ENCODE measurements at regions not wholly inside any gene's neighbourhood (a gene's known extent, or its start where the extent isn't known, plus 50 kb on each side); places are given as distances from the start of the nearest gene placed in this dataset.

DNA sequence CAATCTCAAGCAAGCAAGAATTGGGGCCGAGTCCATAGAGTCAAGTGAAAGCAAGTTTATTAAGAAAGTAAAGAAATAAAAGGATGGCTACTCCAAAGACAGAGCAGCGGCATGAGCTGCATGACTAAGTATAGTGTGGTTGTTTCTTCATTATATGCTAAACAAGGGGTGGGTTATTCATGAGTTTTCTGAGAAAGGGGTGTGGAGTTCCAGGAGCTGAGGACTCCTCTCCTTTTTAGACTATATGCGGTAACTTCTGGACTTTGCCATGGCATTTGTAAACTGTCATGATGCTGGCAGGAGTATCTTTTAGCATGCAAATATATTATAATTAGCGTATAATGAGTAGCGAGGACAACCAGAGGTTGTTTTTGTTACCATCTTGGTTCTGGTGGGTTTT lies 819.9 kb downstream of the KCNJ2 start:
- TF ChIP-seq, protein P1, sequence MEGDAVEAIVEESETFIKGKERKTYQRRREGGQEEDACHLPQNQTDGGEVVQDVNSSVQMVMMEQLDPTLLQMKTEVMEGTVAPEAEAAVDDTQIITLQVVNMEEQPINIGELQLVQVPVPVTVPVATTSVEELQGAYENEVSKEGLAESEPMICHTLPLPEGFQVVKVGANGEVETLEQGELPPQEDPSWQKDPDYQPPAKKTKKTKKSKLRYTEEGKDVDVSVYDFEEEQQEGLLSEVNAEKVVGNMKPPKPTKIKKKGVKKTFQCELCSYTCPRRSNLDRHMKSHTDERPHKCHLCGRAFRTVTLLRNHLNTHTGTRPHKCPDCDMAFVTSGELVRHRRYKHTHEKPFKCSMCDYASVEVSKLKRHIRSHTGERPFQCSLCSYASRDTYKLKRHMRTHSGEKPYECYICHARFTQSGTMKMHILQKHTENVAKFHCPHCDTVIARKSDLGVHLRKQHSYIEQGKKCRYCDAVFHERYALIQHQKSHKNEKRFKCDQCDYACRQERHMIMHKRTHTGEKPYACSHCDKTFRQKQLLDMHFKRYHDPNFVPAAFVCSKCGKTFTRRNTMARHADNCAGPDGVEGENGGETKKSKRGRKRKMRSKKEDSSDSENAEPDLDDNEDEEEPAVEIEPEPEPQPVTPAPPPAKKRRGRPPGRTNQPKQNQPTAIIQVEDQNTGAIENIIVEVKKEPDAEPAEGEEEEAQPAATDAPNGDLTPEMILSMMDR (IDR thresholded peaks at IDR 0.05; ENCODE audit: borderline replicate concordance, extremely low read depth, insufficient read depth) = no peak
- Histone ChIP-seq H3K9me3 (ENCODE audit: control insufficient read depth in 2 of 3, insufficient read depth in 1 of 3, low read length in 3 of 3) (peaks cover 0 to 4% (median 0%) of the 10 kb centered on the region in 3 donors), H3K27me3 (ENCODE audit: control insufficient read depth, insufficient read depth, low read length) (no peaks in the 10 kb centered on the region), H3K36me3 (ENCODE audit: control insufficient read depth in 2 of 3, insufficient read depth in 3 of 3, low read length in 3 of 3) (no peaks in the 10 kb centered on the region), H3K27ac (ENCODE audit: low read depth in 2 of 2, low read length in 2 of 2) (no peak overlapping the region), H3K9ac (ENCODE audit: low read length in 3 of 3) (no peak overlapping the region), H3K4me1 (ENCODE audit: control insufficient read depth in 2 of 3, insufficient read depth in 2 of 3, low read depth in 1 of 3, low read length in 3 of 3) (no peaks in the 10 kb centered on the region), H3K4me3 (ENCODE audit: low read length in 3 of 3) (no peak overlapping the region)
- no peak for DNase-seq
- intact Hi-C loops (cut with DNase I) = no loop called here
- no peak for FAIRE-seq

DNA sequence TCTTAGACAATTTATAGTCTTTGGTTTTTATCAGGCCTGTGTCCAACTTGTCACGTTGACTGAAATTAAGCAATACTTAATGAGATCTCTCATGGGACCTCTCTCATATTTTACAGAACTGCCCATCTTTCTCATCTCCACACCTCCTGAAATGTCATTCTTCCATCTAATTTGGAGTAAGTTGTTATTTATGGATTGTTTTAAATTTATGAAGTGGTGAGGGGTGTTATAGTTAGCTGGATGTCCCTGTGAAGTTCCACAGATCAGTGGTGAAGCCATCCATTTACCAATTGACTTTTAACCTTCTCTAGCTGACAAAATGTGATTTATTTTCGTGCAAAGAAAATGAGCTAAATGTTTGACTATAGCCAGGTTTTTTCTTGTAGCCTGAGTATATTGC lies 824.9 kb downstream of the KCNJ2 start:
- no peak overlapping the region for H3K9ac ChIP-seq (ENCODE audit: low read length in 3 of 3)
- no peak overlapping the region for H3K4me3 ChIP-seq (ENCODE audit: low read length in 3 of 3)
- no peaks in the 10 kb centered on the region for H3K36me3 ChIP-seq (ENCODE audit: control insufficient read depth in 2 of 3, insufficient read depth in 3 of 3, low read length in 3 of 3)
- no peaks in the 10 kb centered on the region for H3K9me3 ChIP-seq (ENCODE audit: control insufficient read depth in 2 of 3, insufficient read depth in 1 of 3, low read length in 3 of 3)
- H3K27me3 ChIP-seq (ENCODE audit: control insufficient read depth, insufficient read depth, low read length) = no peaks in the 10 kb centered on the region
- intact Hi-C loops (cut with DNase I) = no loop called here
- FAIRE-seq (no peak), DNase-seq (no peak)
- TF ChIP-seq, protein P1 (IDR thresholded peaks at IDR 0.05; ENCODE audit: borderline replicate concordance, extremely low read depth, insufficient read depth) = no peak
- H3K4me1 ChIP-seq (ENCODE audit: control insufficient read depth in 2 of 3, insufficient read depth in 2 of 3, low read depth in 1 of 3, low read length in 3 of 3) = no peaks in the 10 kb centered on the region
- no peak overlapping the region for H3K27ac ChIP-seq (ENCODE audit: low read depth in 2 of 2, low read length in 2 of 2)

DNA sequence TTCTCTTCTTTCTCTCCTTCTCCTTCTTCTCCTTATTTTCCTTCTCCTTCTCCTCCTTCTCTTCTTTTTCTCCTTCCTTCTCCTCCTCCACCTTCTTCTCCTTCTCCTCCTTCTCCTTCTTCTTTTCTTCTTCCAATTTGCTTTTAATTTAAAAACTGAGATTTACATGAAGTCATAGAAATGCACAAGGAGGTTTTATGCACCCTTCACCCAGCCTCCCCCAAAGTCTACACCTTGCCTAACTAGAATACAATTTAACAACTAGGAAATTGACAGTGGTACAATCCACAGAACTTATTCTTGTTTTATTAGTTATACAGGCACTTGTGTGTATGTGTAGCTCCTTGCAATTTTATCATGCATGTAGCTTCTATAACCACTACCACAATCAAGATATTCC lies 826.7 kb downstream of the KCNJ2 start:
- Histone ChIP-seq H3K9me3 (ENCODE audit: control insufficient read depth in 2 of 3, insufficient read depth in 1 of 3, low read length in 3 of 3) (no peaks in the 10 kb centered on the region), H3K27me3 (ENCODE audit: control insufficient read depth, insufficient read depth, low read length) (no peaks in the 10 kb centered on the region), H3K4me1 (ENCODE audit: control insufficient read depth in 2 of 3, insufficient read depth in 2 of 3, low read depth in 1 of 3, low read length in 3 of 3) (no peaks in the 10 kb centered on the region), H3K36me3 (ENCODE audit: control insufficient read depth in 2 of 3, insufficient read depth in 3 of 3, low read length in 3 of 3) (no peaks in the 10 kb centered on the region), H3K9ac (ENCODE audit: low read length in 3 of 3) (no peak overlapping the region), H3K27ac (ENCODE audit: low read depth in 2 of 2, low read length in 2 of 2) (no peak overlapping the region), H3K4me3 (ENCODE audit: low read length in 3 of 3) (no peak overlapping the region)
- TF ChIP-seq, protein P1 (IDR thresholded peaks at IDR 0.05; ENCODE audit: borderline replicate concordance, extremely low read depth, insufficient read depth) = no peak
- intact Hi-C loops (cut with DNase I) = no loop called here
- FAIRE-seq (no peak), DNase-seq (no peak)

DNA sequence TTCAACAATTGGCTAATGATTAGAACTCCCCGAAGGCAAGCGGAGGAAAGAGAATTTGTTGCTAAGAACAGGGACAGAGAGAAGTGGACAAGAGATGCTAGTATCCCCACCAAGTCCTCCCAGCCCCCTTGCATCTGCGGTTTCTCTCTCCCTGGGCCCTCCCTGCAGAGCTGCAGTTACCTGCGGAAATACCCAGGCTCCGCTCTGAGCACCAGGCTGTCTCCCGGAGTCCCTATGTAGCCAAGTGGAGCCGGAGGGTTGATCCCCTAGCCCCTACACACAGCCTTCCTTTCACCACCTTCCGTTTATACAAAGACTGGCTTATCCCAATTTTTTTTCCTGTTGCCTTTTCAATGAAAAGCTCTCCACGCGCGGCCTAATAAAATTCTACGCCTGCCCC lies 834.4 kb downstream of the KCNJ2 start:
- TF ChIP-seq, protein P1 (IDR thresholded peaks at IDR 0.05; ENCODE audit: borderline replicate concordance, extremely low read depth, insufficient read depth) = no peak
- H3K36me3 ChIP-seq (ENCODE audit: control insufficient read depth in 2 of 3, insufficient read depth in 3 of 3, low read length in 3 of 3) = no peaks in the 10 kb centered on the region
- no peaks in the 10 kb centered on the region for H3K9me3 ChIP-seq (ENCODE audit: control insufficient read depth in 2 of 3, insufficient read depth in 1 of 3, low read length in 3 of 3)
- no peaks in the 10 kb centered on the region for H3K4me1 ChIP-seq (ENCODE audit: control insufficient read depth in 2 of 3, insufficient read depth in 2 of 3, low read depth in 1 of 3, low read length in 3 of 3)
- no peak overlapping the region for H3K4me3 ChIP-seq (ENCODE audit: low read length in 3 of 3)
- FAIRE-seq = no peak
- no peak overlapping the region for H3K9ac ChIP-seq (ENCODE audit: low read length in 3 of 3)
- H3K27me3 ChIP-seq (ENCODE audit: control insufficient read depth, insufficient read depth, low read length) = no peaks in the 10 kb centered on the region
- DNase-seq = no peak
- no peak overlapping the region for H3K27ac ChIP-seq (ENCODE audit: low read depth in 2 of 2, low read length in 2 of 2)
- intact Hi-C loops (cut with DNase I) = no loop called here

Measured in kidney (tissue), 13 donors.